Occipital lobe (tissue), 1 donor: ENCODE measurements at regions not wholly inside any gene's neighbourhood (a gene's known extent, or its start where the extent isn't known, plus 50 kb on each side); places are given as distances from the start of the nearest gene placed in this dataset.

Experiments
- DNase-seq: peaks from one replicate; lab custom pipeline; 2025; lab: John Stamatoyannopoulos, UW

- no peak for DNase-seq
Measured at GRCh38 chr2:88832992-88833389, 141.5 kb downstream of the RPIA start.

DNA sequence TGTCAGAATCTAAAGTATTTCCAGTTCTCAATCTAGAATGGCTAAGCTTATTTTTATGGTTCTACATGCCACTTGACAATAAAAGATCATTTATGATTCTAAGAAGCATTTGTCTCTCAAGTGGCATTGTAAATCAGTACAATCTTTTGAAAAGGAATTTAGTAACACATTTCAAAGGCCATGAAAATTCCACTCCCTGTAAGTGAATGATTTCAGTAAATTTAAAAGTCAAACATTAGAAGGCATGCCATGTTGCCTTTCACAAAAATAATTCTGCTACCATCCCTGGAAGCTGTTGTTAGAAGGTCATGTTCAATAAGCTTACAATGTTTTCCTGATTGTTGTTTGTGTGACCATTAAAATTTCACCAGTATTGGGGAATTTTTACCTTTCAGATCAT, 142.9 kb downstream of the RPIA start:
- DNase-seq = no peak

GRCh38 chr2:88834866-88835265, 143.4 kb downstream of the RPIA start:
- DNase-seq = no peak

GRCh38 chr2:88835726-88836125, 144.3 kb downstream of the RPIA start:
- DNase-seq = no peak

GRCh38 chr2:88836351-88836750, 144.9 kb downstream of the RPIA start:
- no peak for DNase-seq

- no peak for DNase-seq
Measured at GRCh38 chr2:88837511-88838160, 146.2 kb downstream of the RPIA start.

- DNase-seq = no peak
Measured at GRCh38 chr2:88838165-88838635, 146.7 kb downstream of the RPIA start.

DNA sequence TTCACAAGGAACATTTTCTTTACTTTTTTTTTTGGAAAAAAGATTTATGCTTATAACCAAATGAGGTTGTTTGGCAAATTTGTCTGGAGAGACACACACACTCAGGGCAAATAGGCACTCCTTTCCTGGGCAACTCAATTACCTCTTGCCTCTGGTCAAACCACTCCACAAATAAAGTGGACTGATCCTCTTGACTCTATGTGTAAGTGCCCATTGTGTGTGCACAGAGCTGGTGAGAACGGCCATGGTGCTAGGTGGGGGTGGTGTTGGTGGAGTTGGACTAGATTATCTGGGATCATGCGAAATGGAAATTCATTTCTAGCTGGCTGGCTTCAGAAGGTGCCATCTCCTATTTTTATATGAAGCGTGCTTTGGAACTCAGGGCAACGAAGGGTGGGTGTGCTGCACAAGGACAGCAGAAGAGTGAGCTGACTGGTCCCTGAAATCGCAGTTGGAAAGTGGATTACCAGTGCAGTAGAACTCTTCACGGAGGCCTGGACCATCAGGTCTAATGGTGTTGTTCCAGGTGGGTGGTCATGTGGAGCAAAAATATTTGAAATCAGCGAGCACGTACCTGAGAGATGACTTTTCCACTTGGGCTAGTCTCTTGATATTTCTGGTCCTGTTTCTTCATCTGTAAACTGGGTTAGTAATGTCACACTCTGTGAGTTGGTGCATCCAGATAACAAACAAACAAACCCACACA, 149.9 kb downstream of the RPIA start:
- DNase-seq = no peak

- no peak for DNase-seq
Measured at GRCh38 chr2:88842656-88843460, 151.4 kb downstream of the RPIA start.

DNA sequence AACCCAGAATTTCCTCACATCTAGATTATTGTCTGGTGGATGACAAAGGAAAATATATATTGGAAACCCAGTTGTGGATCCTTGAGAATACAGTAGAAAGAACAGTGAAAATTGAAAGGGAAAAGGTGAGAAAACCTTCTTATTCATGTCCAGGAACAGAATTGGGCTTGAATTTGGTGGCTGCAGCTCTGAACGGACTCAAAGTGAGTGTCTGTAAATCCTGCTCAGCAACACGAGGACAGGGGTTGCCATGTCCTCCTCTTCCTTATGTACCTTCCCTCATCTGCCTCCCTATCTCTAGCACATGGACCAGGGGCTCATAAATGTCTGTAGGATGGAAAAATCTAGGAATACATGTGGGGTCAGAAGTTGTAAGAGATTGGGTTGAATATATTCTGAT, 152.2 kb downstream of the RPIA start:
- DNase-seq = no peak

GRCh38 chr2:88844960-88845359, 153.5 kb downstream of the RPIA start:
- no peak for DNase-seq

DNA sequence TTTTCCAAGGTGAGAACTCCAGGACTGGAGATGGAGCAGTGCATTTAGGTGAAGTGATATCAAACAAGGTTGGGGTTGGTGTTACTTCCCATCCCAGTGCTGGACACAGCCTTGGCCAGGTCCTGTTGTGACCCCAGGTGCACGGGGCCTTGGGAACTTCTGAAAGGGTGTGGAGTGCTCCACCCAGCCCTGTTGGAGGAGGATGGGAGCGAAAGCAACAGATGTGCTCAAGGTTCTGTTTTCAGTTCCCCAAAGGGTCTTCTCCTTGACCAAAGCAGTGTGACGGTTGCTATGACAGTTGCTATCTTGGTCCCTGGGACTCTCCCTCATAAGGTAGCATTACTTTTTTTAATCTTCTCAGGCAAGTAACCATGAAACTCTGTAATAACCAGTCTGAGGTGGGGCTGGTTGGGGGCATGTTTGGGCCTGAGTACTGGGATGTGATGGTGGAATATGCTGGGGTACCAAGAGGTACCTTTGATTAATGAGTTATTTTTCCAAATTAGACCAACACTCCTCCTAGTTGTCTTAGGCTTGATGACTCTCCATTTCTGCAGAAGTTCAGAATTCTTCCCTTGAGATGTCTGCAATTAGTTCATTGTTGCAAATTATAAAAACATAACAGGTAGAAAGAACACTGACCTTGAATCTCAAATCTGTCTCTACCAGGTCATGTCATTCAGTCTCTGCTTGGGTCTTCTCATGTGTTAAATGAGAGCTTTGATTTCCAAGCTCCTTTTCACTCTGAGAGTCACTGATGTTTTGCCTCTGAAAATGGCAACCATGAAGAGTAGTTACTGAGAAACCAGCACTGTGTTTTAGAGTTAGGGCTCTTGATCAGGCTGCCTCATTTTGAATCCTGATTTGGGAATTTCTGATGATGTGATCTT, 154.5 kb downstream of the RPIA start:
- no peak for DNase-seq

GRCh38 chr2:88852753-88853402, 161.4 kb downstream of the RPIA start:
- no peak for DNase-seq

- no peak for DNase-seq
Measured at GRCh38 chr2:88853403-88853790, 161.9 kb downstream of the RPIA start.

GRCh38 chr2:88854528-88854927, 163.1 kb downstream of the RPIA start:
- DNase-seq = no peak

GRCh38 chr2:88855620-88856408, 164.3 kb downstream of the RPIA start:
- DNase-seq = no peak

DNA sequence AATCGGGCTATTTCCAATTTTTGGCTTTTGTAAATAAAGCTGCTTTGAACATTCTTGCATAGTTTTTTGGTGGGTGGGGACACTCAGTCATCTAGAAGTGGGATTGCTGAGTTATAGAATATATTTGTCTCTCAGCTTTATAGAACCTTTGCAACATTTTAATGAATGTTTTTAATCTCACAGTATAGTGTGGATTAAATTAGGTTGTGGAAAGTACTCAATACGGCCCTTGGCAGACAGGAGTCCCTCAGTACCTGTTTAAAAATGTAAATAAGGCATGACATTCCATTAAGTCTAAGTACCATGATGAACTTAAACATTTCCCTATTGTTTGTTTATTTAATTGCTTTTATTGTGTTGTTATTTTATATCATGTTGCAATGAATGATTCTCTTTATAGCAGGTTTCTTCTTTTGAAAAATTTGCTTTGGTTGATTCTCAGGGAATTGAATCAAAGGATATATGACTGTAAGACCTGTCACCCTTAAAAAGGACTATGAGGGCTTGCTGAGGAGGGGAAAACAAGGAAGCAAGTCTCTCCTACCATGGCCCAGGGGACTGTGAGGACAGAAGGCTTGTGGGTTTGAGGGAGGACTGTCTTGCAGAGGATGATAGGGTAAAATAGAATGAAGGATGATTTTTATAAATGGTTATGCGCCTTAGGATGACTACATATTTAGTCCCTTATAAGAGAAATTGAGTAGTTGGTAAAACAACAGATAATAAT, 165.1 kb downstream of the RPIA start:
- no peak for DNase-seq

GRCh38 chr2:88857274-88857741, 165.8 kb downstream of the RPIA start:
- no peak for DNase-seq

DNA sequence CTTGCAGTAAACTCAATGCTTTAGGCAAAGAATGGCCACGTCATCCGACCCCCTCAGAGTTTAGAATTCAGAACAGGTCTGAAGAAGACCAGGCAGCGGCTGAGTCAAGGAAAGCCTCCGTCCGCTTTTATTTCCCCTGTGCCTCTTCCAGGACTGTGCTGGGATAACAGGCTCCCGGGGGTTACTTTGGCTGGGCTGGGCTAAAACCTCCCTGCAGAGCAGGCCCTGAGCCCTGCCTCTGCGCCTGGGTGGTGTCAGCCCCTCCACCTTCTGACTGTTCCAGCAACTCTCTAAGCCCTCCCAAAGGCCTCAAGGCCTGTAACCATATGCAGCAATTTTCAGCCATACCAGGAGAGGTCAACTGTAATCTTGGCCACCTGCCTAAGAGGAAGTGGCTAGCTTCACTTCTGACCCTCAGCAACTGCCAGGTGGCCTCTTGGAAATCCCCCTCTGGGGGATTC, 166.5 kb downstream of the RPIA start:
- DNase-seq = no peak
